HL-60 (cell line): ENCODE measurements at regions not wholly inside any gene's neighbourhood (a gene's known extent, or its start where the extent isn't known, plus 50 kb on each side); places are given as distances from the start of the nearest gene placed in this dataset.

Experiments used
- DNase-seq, 2 experiments: peaks; one replicate each; pipeline ENCODE4 v3.0.0-alpha.2; 2010 to 2020; ENCODE audit warnings: low read depth in 1 of 2, low spot score in 1 of 2
- H3K27ac ChIP-seq: fragments of 250-450 bp; sonication (Bioruptor Pico); replicated peaks from 2 replicates; pipeline ENCODE4 v1.5.1; 2020; ENCODE audit warnings: mild to moderate bottlenecking, moderate library complexity
- H3K27me3 ChIP-seq: fragments of 250-450 bp; sonication (Bioruptor Pico); 2 replicates; pipeline ENCODE4 v1.5.1; 2021; ENCODE audit warnings: mild to moderate bottlenecking, moderate library complexity; ENCODE audit not compliant: insufficient read depth, poor library complexity, severe bottlenecking
- H3K4me3 ChIP-seq: replicated peaks from 2 replicates; pipeline ENCODE4 v1.5.1; 2011; ENCODE audit warnings: mild to moderate bottlenecking, control low read depth, low read length; ENCODE audit not compliant: insufficient read depth
- CTCF ChIP-seq: IDR thresholded peaks from one replicate; pipeline ENCODE4 v1.5.1; 2011; ENCODE audit warnings: low read length, control low read depth, inconsistent platforms; ENCODE audit not compliant: insufficient read depth
- GABPA ChIP-seq: IDR thresholded peaks from 2 replicates; pipeline ENCODE4 v1.6.1; 2012; ENCODE audit warnings: low read depth
- POLR2AphosphoS5 ChIP-seq: IDR thresholded peaks from 2 replicates; pipeline ENCODE4 v1.6.1; 2012; ENCODE audit warnings: low read depth
- SPI1 ChIP-seq: IDR thresholded peaks from 2 replicates; pipeline ENCODE4 v1.6.1; 2012; ENCODE audit warnings: low read depth, mild to moderate bottlenecking, borderline replicate concordance
- TF ChIP-seq, protein P1 (sequence below): IDR thresholded peaks from 2 replicates; pipeline ENCODE4 v1.6.1; 2012; ENCODE audit warnings: low read depth; ENCODE audit not compliant: insufficient replicate concordance

DNA sequence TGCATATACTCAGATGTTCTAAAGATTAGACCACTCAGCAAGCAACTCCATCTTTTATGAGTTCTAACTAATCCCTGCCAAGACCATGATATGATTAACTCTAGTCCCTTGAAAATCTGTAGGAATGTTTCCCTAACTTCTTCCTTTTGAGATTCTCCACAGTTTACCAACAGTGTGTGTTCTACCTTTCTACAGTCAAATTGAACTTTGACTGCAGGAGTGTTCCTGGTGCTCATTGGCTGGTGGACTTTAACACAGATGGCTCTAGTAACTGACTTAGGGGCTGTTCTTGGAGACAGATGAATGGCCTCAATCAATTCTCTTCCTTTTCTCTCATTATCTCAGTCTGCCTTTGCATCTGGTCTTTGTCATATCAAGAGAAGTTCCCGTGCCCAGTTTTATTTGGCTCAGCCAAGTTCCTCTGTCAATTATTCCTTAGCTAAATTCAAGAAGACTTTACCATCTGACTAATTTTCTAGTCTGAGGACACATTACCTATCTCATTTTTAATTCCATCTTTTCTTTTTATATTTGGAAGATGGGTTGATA is 643.9 kb upstream of the CAMK1G start:
- TF ChIP-seq SPI1 (no peak), GABPA (no peak), CTCF (no peak), POLR2AphosphoS5 (no peak)
- TF ChIP-seq, protein P1, sequence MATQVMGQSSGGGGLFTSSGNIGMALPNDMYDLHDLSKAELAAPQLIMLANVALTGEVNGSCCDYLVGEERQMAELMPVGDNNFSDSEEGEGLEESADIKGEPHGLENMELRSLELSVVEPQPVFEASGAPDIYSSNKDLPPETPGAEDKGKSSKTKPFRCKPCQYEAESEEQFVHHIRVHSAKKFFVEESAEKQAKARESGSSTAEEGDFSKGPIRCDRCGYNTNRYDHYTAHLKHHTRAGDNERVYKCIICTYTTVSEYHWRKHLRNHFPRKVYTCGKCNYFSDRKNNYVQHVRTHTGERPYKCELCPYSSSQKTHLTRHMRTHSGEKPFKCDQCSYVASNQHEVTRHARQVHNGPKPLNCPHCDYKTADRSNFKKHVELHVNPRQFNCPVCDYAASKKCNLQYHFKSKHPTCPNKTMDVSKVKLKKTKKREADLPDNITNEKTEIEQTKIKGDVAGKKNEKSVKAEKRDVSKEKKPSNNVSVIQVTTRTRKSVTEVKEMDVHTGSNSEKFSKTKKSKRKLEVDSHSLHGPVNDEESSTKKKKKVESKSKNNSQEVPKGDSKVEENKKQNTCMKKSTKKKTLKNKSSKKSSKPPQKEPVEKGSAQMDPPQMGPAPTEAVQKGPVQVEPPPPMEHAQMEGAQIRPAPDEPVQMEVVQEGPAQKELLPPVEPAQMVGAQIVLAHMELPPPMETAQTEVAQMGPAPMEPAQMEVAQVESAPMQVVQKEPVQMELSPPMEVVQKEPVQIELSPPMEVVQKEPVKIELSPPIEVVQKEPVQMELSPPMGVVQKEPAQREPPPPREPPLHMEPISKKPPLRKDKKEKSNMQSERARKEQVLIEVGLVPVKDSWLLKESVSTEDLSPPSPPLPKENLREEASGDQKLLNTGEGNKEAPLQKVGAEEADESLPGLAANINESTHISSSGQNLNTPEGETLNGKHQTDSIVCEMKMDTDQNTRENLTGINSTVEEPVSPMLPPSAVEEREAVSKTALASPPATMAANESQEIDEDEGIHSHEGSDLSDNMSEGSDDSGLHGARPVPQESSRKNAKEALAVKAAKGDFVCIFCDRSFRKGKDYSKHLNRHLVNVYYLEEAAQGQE = no peak
- H3K27me3 ChIP-seq = no peaks in the 10 kb centered on the region
- DNase-seq = no peak
- no peak overlapping the region for H3K27ac ChIP-seq
- H3K4me3 ChIP-seq = no peak overlapping the region

DNA sequence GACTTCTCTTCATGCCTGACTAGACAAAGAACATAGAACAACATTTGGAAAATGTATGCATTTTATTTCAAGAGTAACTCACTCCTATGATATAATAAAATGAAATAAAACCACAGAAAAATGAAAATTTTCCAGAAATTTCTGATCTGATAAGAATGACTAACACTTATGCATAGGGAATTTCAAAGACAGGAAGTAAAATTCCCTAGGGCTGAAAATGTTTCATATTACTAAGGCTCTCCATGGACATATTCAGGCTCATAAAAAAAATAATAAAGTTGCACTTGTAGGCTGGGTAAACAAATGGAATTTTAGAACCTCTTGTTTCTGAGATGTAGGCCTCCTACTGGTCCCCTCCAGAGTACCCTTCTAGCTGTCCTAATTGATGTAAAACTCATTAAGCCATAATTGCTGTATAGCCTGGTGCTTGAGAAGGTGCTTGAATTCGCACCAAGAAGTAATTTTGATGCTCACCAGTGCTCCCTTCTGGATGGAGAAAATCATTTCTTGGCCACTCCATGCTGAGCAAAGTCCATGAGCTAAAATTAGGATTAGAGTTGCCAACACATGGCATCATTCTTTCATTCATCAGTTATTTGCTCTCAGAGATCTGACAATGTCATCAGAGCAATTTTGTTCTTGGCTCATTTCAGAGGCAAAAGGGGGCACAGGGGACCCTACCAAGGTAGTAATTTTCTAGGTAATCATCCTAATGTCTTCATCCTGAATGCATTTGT is 641.0 kb upstream of the CAMK1G start:
- no peak overlapping the region for H3K27ac ChIP-seq
- H3K27me3 ChIP-seq = no peaks in the 10 kb centered on the region
- TF ChIP-seq POLR2AphosphoS5 (no peak), CTCF (no peak), SPI1 (no peak), GABPA (no peak)
- TF ChIP-seq, protein P1 = no peak
- no peak for DNase-seq
- no peak overlapping the region for H3K4me3 ChIP-seq

- DNase-seq = no peak
- Histone ChIP-seq H3K4me3 (no peak overlapping the region), H3K27me3 (no peaks in the 10 kb centered on the region), H3K27ac (no peak overlapping the region)
- no peak for TF ChIP-seq POLR2AphosphoS5
- TF ChIP-seq CTCF = no peak
- TF ChIP-seq GABPA = no peak
- TF ChIP-seq SPI1 = no peak
- TF ChIP-seq, protein P1 = no peak
Measured at GRCh38 chr1:208943291-208943690, 640.2 kb upstream of the CAMK1G start.
